Chondrocyte (in vitro differentiated cells): ENCODE measurements at regions not wholly inside any gene's neighbourhood (a gene's known extent, or its start where the extent isn't known, plus 50 kb on each side); places are given as distances from the start of the nearest gene placed in this dataset.

Experiments
- DNase-seq: peaks from one replicate; pipeline ENCODE4 v3.0.0; 2021; ENCODE audit warnings: mixed read lengths, low spot score
- H3K27ac Mint-ChIP-seq: one replicate; pipeline ENCODE4 v1.8.0; 2021; ENCODE audit warnings: mild to moderate bottlenecking, moderate library complexity, mixed read lengths; ENCODE audit not compliant: unreplicated experiment
- H3K27me3 Mint-ChIP-seq: 2 replicates; pipeline ENCODE4 v1.8.0; 2021; ENCODE audit warnings: low read depth, mixed read lengths
- H3K36me3 Mint-ChIP-seq: 2 replicates; pipeline ENCODE4 v1.8.0; 2021; ENCODE audit warnings: low read depth, mixed read lengths
- H3K4me1 Mint-ChIP-seq: 2 replicates; pipeline ENCODE4 v1.8.0; 2021; ENCODE audit warnings: low read depth, mild to moderate bottlenecking, mixed read lengths
- H3K4me3 Mint-ChIP-seq: one replicate; pipeline ENCODE4 v1.8.0; 2021; ENCODE audit warnings: mild to moderate bottlenecking, moderate library complexity, mixed read lengths; ENCODE audit not compliant: unreplicated experiment
- H3K9me3 Mint-ChIP-seq: 2 replicates; pipeline ENCODE4 v1.8.0; 2021; ENCODE audit warnings: low read depth, mixed read lengths
- CTCF ChIP-seq: fragments of 200-600 bp; sonication (generic); IDR thresholded peaks from 2 replicates; pipeline ENCODE4 v1.5.0; 2021; ENCODE audit warnings: antibody characterized with exemption, mild to moderate bottlenecking, moderate library complexity

DNA sequence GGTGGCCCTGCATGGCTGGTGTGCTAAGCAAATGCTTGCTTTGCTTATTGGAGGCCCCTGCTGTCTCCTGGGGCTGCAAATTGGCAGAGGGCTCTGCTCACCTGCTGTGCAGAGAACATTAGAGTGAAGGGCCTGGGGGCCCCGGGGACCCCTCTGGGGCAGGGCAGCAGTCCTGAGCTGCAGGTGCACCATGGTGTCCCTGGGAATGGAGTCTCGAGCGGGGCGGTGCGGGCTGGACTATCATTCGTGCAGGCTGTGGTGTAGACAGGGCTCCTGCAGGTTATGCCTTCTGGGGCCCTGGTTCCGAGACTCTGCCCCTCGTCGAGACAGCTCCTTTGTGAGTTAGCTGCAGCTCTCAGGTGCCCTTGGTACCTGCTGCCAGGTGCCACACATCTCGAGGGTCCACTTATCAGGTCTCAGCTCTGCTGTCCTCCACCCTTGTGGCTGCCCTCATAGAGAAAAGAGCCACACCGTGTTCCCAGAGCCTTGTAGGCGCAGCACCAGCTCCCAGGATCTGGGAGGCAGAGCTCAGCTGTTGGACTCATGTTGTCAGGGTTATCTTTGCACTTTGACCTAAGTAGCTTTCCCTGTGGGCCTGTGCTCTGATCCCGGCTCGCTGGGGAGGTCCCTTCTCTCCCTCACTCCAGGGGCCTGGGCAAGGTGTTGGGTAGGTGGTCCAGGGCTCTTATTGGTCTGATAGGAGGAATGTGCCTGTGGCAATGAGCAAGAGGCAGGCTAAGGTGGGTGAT lies 58.0 kb upstream of the ZNF536 start:
- peak; percentile 89 for DNase-seq
- Mint-ChIP-seq H3K36me3 (no peaks in the 10 kb centered on the region), H3K9me3 (peaks cover 19% of the 10 kb centered on the region), H3K27ac (no peak overlapping the region), H3K4me1 (no peaks in the 10 kb centered on the region), H3K4me3 (no peak overlapping the region), H3K27me3 (no peaks in the 10 kb centered on the region)
- no peak for TF ChIP-seq CTCF

DNA sequence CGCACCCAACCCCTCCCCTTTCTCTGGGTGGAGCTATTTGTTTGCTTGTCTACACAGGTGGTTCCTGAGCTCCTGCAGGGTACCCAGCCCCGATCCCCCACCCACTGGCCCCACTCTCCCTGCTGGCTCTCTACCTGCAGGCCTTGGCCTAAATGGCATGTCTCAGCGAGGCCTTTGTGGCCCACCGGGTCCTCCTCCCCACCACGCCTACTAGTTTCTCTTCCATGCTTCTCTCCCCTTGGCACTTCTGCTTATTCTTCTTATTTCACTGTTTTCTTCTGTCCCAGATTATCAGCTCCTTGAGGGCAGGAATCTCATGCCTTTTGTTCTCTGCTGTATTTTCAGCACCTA lies 57.4 kb upstream of the ZNF536 start:
- H3K27ac Mint-ChIP-seq: no peak overlapping the region
- no peaks in the 10 kb centered on the region for H3K4me1 Mint-ChIP-seq
- H3K4me3 Mint-ChIP-seq: no peak overlapping the region
- H3K36me3 Mint-ChIP-seq: no peaks in the 10 kb centered on the region
- DNase-seq: peak; percentile 48
- H3K9me3 Mint-ChIP-seq: peaks cover 19% of the 10 kb centered on the region
- no peaks in the 10 kb centered on the region for H3K27me3 Mint-ChIP-seq
- TF ChIP-seq CTCF: no peak

GRCh38 chr19:30315159-30315558 lies 57.0 kb upstream of the ZNF536 start:
- no peaks in the 10 kb centered on the region for H3K4me1 Mint-ChIP-seq
- H3K36me3 Mint-ChIP-seq: no peaks in the 10 kb centered on the region
- no peak overlapping the region for H3K27ac Mint-ChIP-seq
- no peaks in the 10 kb centered on the region for H3K27me3 Mint-ChIP-seq
- no peak for DNase-seq
- no peak for TF ChIP-seq CTCF
- H3K4me3 Mint-ChIP-seq: no peak overlapping the region
- H3K9me3 Mint-ChIP-seq: peaks cover 19% of the 10 kb centered on the region

- no peaks in the 10 kb centered on the region for H3K4me1 Mint-ChIP-seq
- no peak for DNase-seq
- H3K27me3 Mint-ChIP-seq: no peaks in the 10 kb centered on the region
- no peak overlapping the region for H3K4me3 Mint-ChIP-seq
- no peaks in the 10 kb centered on the region for H3K36me3 Mint-ChIP-seq
- no peak for TF ChIP-seq CTCF
- peaks cover 19% of the 10 kb centered on the region for H3K9me3 Mint-ChIP-seq
- H3K27ac Mint-ChIP-seq: no peak overlapping the region
Observed at GRCh38 chr19:30316000-30316491, 56.1 kb upstream of the ZNF536 start.

DNA sequence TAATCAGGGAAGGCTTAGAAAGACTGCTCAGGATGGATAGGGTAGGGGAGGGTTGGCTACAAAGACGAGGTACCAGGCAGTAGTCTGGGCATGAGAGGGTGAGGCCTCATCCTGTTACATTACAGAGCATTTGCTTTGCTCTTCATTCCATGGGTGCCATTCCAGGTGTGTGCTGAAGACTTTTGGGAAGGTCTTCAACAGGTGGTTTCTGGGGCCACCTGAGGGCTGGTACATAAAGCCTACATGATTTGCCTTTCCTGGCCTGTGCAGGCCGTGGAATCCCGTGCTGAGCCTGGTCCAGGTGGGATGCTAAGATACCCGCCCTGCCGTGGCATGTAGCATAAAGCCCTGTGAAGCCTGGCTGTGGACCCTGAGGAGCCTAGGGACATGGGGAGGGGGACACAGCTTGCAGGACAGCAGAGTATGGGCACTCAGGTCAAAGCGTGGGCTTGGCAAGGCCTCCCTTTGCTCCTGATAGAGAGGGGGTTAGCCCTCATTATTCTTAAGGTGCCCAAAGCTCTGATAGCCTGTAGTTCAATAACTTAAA lies 55.6 kb upstream of the ZNF536 start:
- TF ChIP-seq CTCF: no peak
- no peak for DNase-seq
- H3K27ac Mint-ChIP-seq: no peak overlapping the region
- H3K4me3 Mint-ChIP-seq: no peak overlapping the region
- no peaks in the 10 kb centered on the region for H3K27me3 Mint-ChIP-seq
- H3K4me1 Mint-ChIP-seq: no peaks in the 10 kb centered on the region
- no peaks in the 10 kb centered on the region for H3K36me3 Mint-ChIP-seq
- peaks cover 19% of the 10 kb centered on the region for H3K9me3 Mint-ChIP-seq
